Testis (tissue), 2 donors: ENCODE measurements at regions not wholly inside any gene's neighbourhood (a gene's known extent, or its start where the extent isn't known, plus 50 kb on each side); places are given as distances from the start of the nearest gene placed in this dataset.
"Not testable (repeated sequence)": the region's sequence is repeated elsewhere in the genome, so short reads cannot be mapped to it uniquely, and the experiment has no call there.

ENCODE experiments used
- DNase-seq: peaks from one replicate; pipeline ENCODE4 v3.0.0-alpha.2; 2019
- H3K27ac ChIP-seq, 2 donors: fragments of 200-600 bp; sonication (generic); one replicate each; pipeline ENCODE4 v1.5.1; 2019
- H3K27me3 ChIP-seq: fragments of 200-600 bp; sonication (generic); one replicate; pipeline ENCODE4 v1.5.1; 2019
- H3K36me3 ChIP-seq: fragments of 200-600 bp; sonication (generic); one replicate; pipeline ENCODE4 v1.5.1; 2017; ENCODE audit warnings: low read depth; ENCODE audit errors: missing control alignments
- H3K4me1 ChIP-seq: fragments of 200-600 bp; sonication (generic); one replicate; pipeline ENCODE4 v1.5.1; 2019
- H3K4me3 ChIP-seq, 2 donors: fragments of 200-600 bp; sonication (generic); one replicate each; pipeline ENCODE4 v1.5.1; 2017 to 2019
- H3K9me3 ChIP-seq: fragments of 200-600 bp; sonication (generic); one replicate; pipeline ENCODE4 v1.5.1; 2017
- CTCF ChIP-seq, 3 experiments: fragments of 450-650 bp in 2 of 3; fragments of 200-600 bp in 1 of 3; sonication (generic) in 1 of 3; IDR thresholded peaks; one replicate each; pipeline ENCODE4 v1.5.1; 2016 to 2019; ENCODE audit warnings: antibody characterized with exemption in 3 of 3, mild to moderate bottlenecking in 2 of 3, moderate library complexity in 1 of 3
- POLR2A ChIP-seq: fragments of 450-650 bp; IDR thresholded peaks from one replicate; pipeline ENCODE4 v1.6.1; 2017; ENCODE audit warnings: antibody characterized with exemption, mild to moderate bottlenecking, moderate library complexity
- WGBS, 2 donors: methylation state at CpG; one replicate each; pipeline ENCODE4 v1.1.5; 2018; 5-methylcytosine and 5-hydroxymethylcytosine counted together
- intact Hi-C: fragments of 100-400 bp; cut with DNase I; formaldehyde crosslinking; loops from one replicate; pipeline ENCODE4 v1.15.1; 2023; ENCODE audit warnings: low total_unique reads

- intact Hi-C loops: no loop called here
- DNase-seq: no peak
- no peak overlapping the region for H3K4me3 ChIP-seq
- H3K36me3 ChIP-seq: no peaks in the 10 kb centered on the region
- H3K27me3 ChIP-seq: no peaks in the 10 kb centered on the region
- no peaks in the 10 kb centered on the region for H3K4me1 ChIP-seq
- no peak overlapping the region for H3K27ac ChIP-seq
- 26 to 48% methylated on average over 5 of the region's 5 CpGs for WGBS, 2 donors
- TF ChIP-seq CTCF (IDR thresholded peaks at IDR 0.05) (no peak), POLR2A (no peak)
- H3K9me3 ChIP-seq: no peaks in the 10 kb centered on the region
Observed at GRCh38 chr11:97772705-97773104, 1248.0 kb upstream of the CNTN5 start.

GRCh38 chr11:97784388-97784787 is 1236.4 kb upstream of the CNTN5 start:
- H3K27ac ChIP-seq, H3K27me3 ChIP-seq, H3K9me3 ChIP-seq, DNase-seq, H3K4me3 ChIP-seq, intact Hi-C loops, H3K36me3 ChIP-seq, H3K4me1 ChIP-seq: not testable (repeated sequence)
- 79 to 81% methylated on average over 4 of the region's 4 CpGs for WGBS, 2 donors

GRCh38 chr11:97786961-97787360 is 1233.8 kb upstream of the CNTN5 start:
- no peak for DNase-seq
- no peaks in the 10 kb centered on the region for H3K36me3 ChIP-seq
- TF ChIP-seq POLR2A: no peak
- H3K4me1 ChIP-seq: no peaks in the 10 kb centered on the region
- intact Hi-C loops: no loop called here
- WGBS, 2 donors: 93% methylated on average over 3 of the region's 3 CpGs
- H3K4me3 ChIP-seq: no peak overlapping the region
- no peaks in the 10 kb centered on the region for H3K9me3 ChIP-seq
- H3K27me3 ChIP-seq: no peaks in the 10 kb centered on the region
- no peak overlapping the region for H3K27ac ChIP-seq

- Histone ChIP-seq H3K36me3 (no peaks in the 10 kb centered on the region), H3K4me3 (no peak overlapping the region), H3K27me3 (no peaks in the 10 kb centered on the region), H3K9me3 (no peaks in the 10 kb centered on the region), H3K4me1 (no peaks in the 10 kb centered on the region), H3K27ac (no peak overlapping the region)
- no peak for DNase-seq
- TF ChIP-seq POLR2A (no peak), CTCF (IDR thresholded peaks at IDR 0.05) (no peak)
- intact Hi-C loops: no loop called here
- WGBS, 2 donors: 54 to 61% methylated on average over 2 of the region's 2 CpGs
Observed at GRCh38 chr11:97794876-97795275, 1225.9 kb upstream of the CNTN5 start.

GRCh38 chr11:97800891-97801290 is 1219.9 kb upstream of the CNTN5 start:
- intact Hi-C loops: no loop called here
- Histone ChIP-seq H3K27ac (no peak overlapping the region), H3K4me3 (no peak overlapping the region), H3K27me3 (no peaks in the 10 kb centered on the region), H3K4me1 (no peaks in the 10 kb centered on the region), H3K9me3 (no peaks in the 10 kb centered on the region), H3K36me3 (no peaks in the 10 kb centered on the region)
- DNase-seq: no peak
- WGBS, 2 donors: 70 to 92% methylated on average over 3 of the region's 3 CpGs
- no peak for TF ChIP-seq CTCF (IDR thresholded peaks at IDR 0.05)
- no peak for TF ChIP-seq POLR2A

- H3K4me3 ChIP-seq: no peak overlapping the region
- no peaks in the 10 kb centered on the region for H3K36me3 ChIP-seq
- H3K27ac ChIP-seq: no peak overlapping the region
- no peaks in the 10 kb centered on the region for H3K27me3 ChIP-seq
- WGBS, 2 donors: 68 to 79% methylated on average over 4 of the region's 4 CpGs
- DNase-seq: no peak
- no peaks in the 10 kb centered on the region for H3K4me1 ChIP-seq
- TF ChIP-seq CTCF (IDR thresholded peaks at IDR 0.05): no peak
- TF ChIP-seq POLR2A: no peak
- intact Hi-C loops: no loop called here
- no peaks in the 10 kb centered on the region for H3K9me3 ChIP-seq
Observed at GRCh38 chr11:97814325-97814959, 1206.3 kb upstream of the CNTN5 start.
